ENCODE measurements at regions not wholly inside any gene's neighbourhood (a gene's known extent, or its start where the extent isn't known, plus 50 kb on each side); places are given as distances from the start of the nearest gene placed in this dataset.

DNA sequence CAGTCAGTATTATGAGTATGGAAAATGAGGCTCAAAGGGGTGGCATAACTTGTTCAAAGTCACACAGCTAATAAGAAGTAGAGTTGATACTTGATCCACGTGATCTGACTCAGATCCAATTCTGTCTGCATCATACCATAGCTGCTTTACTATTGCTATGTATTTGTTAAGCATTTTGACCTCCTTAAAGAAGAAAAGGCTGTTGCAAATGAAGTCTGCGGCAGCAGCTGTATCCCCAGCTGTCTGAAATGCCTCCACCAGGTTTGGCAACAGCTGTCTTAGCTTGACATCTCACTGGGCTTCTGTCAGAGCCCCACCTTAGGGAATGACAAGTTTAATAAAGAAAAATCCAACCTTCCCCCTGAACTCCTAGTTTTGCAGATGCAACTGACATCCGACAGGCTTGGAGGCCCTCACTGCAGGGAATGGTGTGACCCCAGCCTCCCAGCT is 75.6 kb upstream of the SLC44A1 start:
- no peak overlapping the region for H3K27ac ChIP-seq (ENCODE audit: low read depth in 2 of 2, low read length in 1 of 2)
- H3K9me3 ChIP-seq: no peaks in the 10 kb centered on the region
- no peak for DNase-seq
- H2AFZ ChIP-seq (ENCODE audit: low read depth): no peak overlapping the region
- H3K4me2 ChIP-seq: no peak overlapping the region
- no peaks in the 10 kb centered on the region for H3K79me2 ChIP-seq (ENCODE audit: insufficient read depth)
- no peaks in the 10 kb centered on the region; a peak in 1 of 4 replicates for H3K4me1 ChIP-seq (ENCODE audit: control insufficient read depth in 1 of 2, insufficient read depth in 2 of 2, low read depth in 1 of 2, low read length in 1 of 2)
- H3K9ac ChIP-seq: no peak overlapping the region
- H3F3A ChIP-seq (replicated peaks; ENCODE audit: insufficient read depth): no peaks in the 10 kb centered on the region
- H3K9me2 ChIP-seq: no peaks in the 10 kb centered on the region
- 85% methylated on average over 3 of the region's 3 CpGs for WGBS (ENCODE audit: low lambda C conversion rate)
- H3K27me3 ChIP-seq (ENCODE audit: insufficient read depth): no peaks in the 10 kb centered on the region
- ChIA-PET POLR2A (no interaction called here), CTCF (interaction anchor here (1.1 to 1.3 kb wide), 2 partner anchors 83 to 246 kb away, joined by 3 to 4 read pairs; no protein-coding TSS in a partner anchor)
- no peaks in the 10 kb centered on the region for H4K20me1 ChIP-seq (ENCODE audit: insufficient read depth)
- no peak for TF ChIP-seq EP300 (IDR thresholded peaks at IDR 0.05; ENCODE audit: borderline replicate concordance in 1 of 2, low read depth in 1 of 2, low read length in 1 of 2)
- H3K4me3 ChIP-seq (ENCODE audit: low read depth in 2 of 2, low read length in 1 of 2): no peak overlapping the region
- H3K36me3 ChIP-seq (replicated peaks in 1 of 2; ENCODE audit: control insufficient read depth in 1 of 2, insufficient read depth in 2 of 2, low read length in 1 of 2): no peaks in the 10 kb centered on the region

DNA sequence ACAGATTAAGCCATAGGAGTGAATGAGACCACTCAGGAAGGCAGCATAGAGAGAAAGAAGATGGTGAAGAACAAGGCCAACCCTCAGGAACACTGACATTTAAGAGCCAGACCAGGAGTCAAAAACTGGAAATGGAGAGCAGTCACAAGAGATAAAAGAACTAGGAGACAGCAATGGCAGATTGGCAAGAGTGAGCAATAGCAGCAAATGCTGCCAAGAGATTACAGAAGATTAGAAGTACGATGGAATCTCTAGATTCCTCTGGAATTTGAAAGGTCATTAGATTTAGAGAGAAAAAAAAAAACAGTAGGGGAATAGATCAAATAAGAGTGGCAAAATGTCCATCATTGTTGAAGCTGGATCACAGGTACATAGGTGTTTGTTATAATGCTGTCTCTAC is 73.4 kb upstream of the SLC44A1 start:
- CTCF ChIA-PET: no interaction called here
- POLR2A ChIA-PET: no interaction called here
- Histone ChIP-seq H3K9ac (no peak overlapping the region), H3K27me3 (ENCODE audit: insufficient read depth) (no peaks in the 10 kb centered on the region), H3K4me1 (ENCODE audit: control insufficient read depth in 1 of 2, insufficient read depth in 2 of 2, low read depth in 1 of 2, low read length in 1 of 2) (no peaks in the 10 kb centered on the region; a peak in 1 of 4 replicates), H4K20me1 (ENCODE audit: insufficient read depth) (no peaks in the 10 kb centered on the region), H3K36me3 (replicated peaks in 1 of 2; ENCODE audit: control insufficient read depth in 1 of 2, insufficient read depth in 2 of 2, low read length in 1 of 2) (no peaks in the 10 kb centered on the region), H3K4me3 (ENCODE audit: low read depth in 2 of 2, low read length in 1 of 2) (no peak overlapping the region), H2AFZ (ENCODE audit: low read depth) (no peak overlapping the region), H3K9me2 (no peaks in the 10 kb centered on the region), H3F3A (replicated peaks; ENCODE audit: insufficient read depth) (no peaks in the 10 kb centered on the region), H3K79me2 (ENCODE audit: insufficient read depth) (no peaks in the 10 kb centered on the region), H3K4me2 (no peak overlapping the region), H3K9me3 (no peaks in the 10 kb centered on the region), H3K27ac (ENCODE audit: low read depth in 2 of 2, low read length in 1 of 2) (no peak overlapping the region)
- TF ChIP-seq MEF2A (IDR thresholded peaks at IDR 0.05; ENCODE audit: borderline replicate concordance, low read depth): no peak
- TF ChIP-seq, protein P1, sequence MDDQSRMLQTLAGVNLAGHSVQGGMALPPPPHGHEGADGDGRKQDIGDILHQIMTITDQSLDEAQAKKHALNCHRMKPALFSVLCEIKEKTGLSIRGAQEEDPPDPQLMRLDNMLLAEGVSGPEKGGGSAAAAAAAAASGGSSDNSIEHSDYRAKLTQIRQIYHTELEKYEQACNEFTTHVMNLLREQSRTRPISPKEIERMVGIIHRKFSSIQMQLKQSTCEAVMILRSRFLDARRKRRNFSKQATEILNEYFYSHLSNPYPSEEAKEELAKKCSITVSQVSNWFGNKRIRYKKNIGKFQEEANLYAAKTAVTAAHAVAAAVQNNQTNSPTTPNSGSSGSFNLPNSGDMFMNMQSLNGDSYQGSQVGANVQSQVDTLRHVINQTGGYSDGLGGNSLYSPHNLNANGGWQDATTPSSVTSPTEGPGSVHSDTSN (IDR thresholded peaks at IDR 0.05): peak; percentile 31; the same call in 1 of the 2 replicates
- TF ChIP-seq NFIC (IDR thresholded peaks at IDR 0.05; ENCODE audit: borderline replicate concordance): peak; percentile 19; the same call in 1 of the 2 replicates
- no peak for TF ChIP-seq NRF1 (IDR thresholded peaks at IDR 0.05; ENCODE audit: low read depth, low read length)
- no peak for TF ChIP-seq RAD21 (IDR thresholded peaks at IDR 0.05; ENCODE audit: low read length)
- WGBS (ENCODE audit: low lambda C conversion rate): 5% methylated on average over 1 of the region's 1 CpG
- DNase-seq: no peak

DNA sequence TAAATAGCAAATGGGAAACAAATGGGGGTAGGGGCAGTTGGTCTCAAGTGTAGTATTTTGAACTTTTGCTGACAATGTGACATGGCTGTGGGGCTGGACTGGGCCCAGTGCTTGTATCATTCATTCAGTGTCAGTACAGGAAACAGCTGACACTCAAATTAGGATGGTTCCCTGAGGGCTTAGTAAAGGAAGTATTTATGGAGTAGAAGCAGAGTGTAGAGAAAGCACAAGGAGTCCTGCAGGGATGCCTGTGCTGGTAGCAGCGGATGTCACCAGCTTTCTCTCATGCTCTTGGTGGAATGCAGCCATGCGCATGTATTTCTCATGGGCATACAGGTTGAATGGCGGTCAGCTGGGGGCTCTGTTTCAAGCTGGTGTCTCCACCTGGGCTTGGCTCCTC is 72.9 kb upstream of the SLC44A1 start:
- Histone ChIP-seq H3K4me1 (ENCODE audit: control insufficient read depth in 1 of 2, insufficient read depth in 2 of 2, low read depth in 1 of 2, low read length in 1 of 2) (no peaks in the 10 kb centered on the region; a peak in 1 of 4 replicates), H2AFZ (ENCODE audit: low read depth) (no peak overlapping the region), H3K4me2 (no peak overlapping the region), H3K4me3 (ENCODE audit: low read depth in 2 of 2, low read length in 1 of 2) (no peak overlapping the region), H4K20me1 (ENCODE audit: insufficient read depth) (no peaks in the 10 kb centered on the region), H3K9me2 (no peaks in the 10 kb centered on the region), H3K27me3 (ENCODE audit: insufficient read depth) (no peaks in the 10 kb centered on the region), H3K36me3 (replicated peaks in 1 of 2; ENCODE audit: control insufficient read depth in 1 of 2, insufficient read depth in 2 of 2, low read length in 1 of 2) (no peaks in the 10 kb centered on the region), H3K9me3 (no peaks in the 10 kb centered on the region), H3K79me2 (ENCODE audit: insufficient read depth) (no peaks in the 10 kb centered on the region), H3K9ac (no peak overlapping the region), H3K27ac (ENCODE audit: low read depth in 2 of 2, low read length in 1 of 2) (no peak overlapping the region), H3F3A (replicated peaks; ENCODE audit: insufficient read depth) (no peaks in the 10 kb centered on the region)
- TF ChIP-seq MEF2A (IDR thresholded peaks at IDR 0.05; ENCODE audit: borderline replicate concordance, low read depth) (no peak), SIN3A (IDR thresholded peaks at IDR 0.05; ENCODE audit: borderline replicate concordance, low read depth, low read length) (no peak), TEAD4 (IDR thresholded peaks at IDR 0.05; ENCODE audit: borderline replicate concordance, insufficient read depth) (no peak), YY1 (IDR thresholded peaks at IDR 0.05; ENCODE audit: low read depth) (no peak), CHD2 (IDR thresholded peaks at IDR 0.05; ENCODE audit: low read length, partially characterized antibody) (no peak), RAD21 (IDR thresholded peaks at IDR 0.05; ENCODE audit: low read length) (no peak), ELF1 (IDR thresholded peaks at IDR 0.05) (no peak), NRF1 (IDR thresholded peaks at IDR 0.05; ENCODE audit: low read depth, low read length) (no peak), GABPA (IDR thresholded peaks at IDR 0.05; ENCODE audit: low read depth) (no peak)
- TF ChIP-seq, protein P2, sequence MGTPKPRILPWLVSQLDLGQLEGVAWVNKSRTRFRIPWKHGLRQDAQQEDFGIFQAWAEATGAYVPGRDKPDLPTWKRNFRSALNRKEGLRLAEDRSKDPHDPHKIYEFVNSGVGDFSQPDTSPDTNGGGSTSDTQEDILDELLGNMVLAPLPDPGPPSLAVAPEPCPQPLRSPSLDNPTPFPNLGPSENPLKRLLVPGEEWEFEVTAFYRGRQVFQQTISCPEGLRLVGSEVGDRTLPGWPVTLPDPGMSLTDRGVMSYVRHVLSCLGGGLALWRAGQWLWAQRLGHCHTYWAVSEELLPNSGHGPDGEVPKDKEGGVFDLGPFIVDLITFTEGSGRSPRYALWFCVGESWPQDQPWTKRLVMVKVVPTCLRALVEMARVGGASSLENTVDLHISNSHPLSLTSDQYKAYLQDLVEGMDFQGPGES (IDR thresholded peaks at IDR 0.05; ENCODE audit: low read depth, low read length): no peak
- TF ChIP-seq, protein P3, sequence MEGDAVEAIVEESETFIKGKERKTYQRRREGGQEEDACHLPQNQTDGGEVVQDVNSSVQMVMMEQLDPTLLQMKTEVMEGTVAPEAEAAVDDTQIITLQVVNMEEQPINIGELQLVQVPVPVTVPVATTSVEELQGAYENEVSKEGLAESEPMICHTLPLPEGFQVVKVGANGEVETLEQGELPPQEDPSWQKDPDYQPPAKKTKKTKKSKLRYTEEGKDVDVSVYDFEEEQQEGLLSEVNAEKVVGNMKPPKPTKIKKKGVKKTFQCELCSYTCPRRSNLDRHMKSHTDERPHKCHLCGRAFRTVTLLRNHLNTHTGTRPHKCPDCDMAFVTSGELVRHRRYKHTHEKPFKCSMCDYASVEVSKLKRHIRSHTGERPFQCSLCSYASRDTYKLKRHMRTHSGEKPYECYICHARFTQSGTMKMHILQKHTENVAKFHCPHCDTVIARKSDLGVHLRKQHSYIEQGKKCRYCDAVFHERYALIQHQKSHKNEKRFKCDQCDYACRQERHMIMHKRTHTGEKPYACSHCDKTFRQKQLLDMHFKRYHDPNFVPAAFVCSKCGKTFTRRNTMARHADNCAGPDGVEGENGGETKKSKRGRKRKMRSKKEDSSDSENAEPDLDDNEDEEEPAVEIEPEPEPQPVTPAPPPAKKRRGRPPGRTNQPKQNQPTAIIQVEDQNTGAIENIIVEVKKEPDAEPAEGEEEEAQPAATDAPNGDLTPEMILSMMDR (IDR thresholded peaks at IDR 0.05): no peak
- TF ChIP-seq, protein P4, sequence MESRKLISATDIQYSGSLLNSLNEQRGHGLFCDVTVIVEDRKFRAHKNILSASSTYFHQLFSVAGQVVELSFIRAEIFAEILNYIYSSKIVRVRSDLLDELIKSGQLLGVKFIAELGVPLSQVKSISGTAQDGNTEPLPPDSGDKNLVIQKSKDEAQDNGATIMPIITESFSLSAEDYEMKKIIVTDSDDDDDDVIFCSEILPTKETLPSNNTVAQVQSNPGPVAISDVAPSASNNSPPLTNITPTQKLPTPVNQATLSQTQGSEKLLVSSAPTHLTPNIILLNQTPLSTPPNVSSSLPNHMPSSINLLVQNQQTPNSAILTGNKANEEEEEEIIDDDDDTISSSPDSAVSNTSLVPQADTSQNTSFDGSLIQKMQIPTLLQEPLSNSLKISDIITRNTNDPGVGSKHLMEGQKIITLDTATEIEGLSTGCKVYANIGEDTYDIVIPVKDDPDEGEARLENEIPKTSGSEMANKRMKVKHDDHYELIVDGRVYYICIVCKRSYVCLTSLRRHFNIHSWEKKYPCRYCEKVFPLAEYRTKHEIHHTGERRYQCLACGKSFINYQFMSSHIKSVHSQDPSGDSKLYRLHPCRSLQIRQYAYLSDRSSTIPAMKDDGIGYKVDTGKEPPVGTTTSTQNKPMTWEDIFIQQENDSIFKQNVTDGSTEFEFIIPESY (IDR thresholded peaks at IDR 0.05; ENCODE audit: borderline replicate concordance, low read depth): no peak
- WGBS (ENCODE audit: low lambda C conversion rate): 33% methylated on average over 1 of the region's 3 CpGs
- ChIA-PET CTCF (interaction anchor here (0.6 to 1.2 kb wide), 4 partner anchors 12 to 313 kb away, joined by 3 read pairs; partner anchors contain the start of gene SLC44A1), POLR2A (no interaction called here)
- DNase-seq: no peak
